ENCODE measurements at regions not wholly inside any gene's neighbourhood (a gene's known extent, or its start where the extent isn't known, plus 50 kb on each side); places are given as distances from the start of the nearest gene placed in this dataset.

DNA sequence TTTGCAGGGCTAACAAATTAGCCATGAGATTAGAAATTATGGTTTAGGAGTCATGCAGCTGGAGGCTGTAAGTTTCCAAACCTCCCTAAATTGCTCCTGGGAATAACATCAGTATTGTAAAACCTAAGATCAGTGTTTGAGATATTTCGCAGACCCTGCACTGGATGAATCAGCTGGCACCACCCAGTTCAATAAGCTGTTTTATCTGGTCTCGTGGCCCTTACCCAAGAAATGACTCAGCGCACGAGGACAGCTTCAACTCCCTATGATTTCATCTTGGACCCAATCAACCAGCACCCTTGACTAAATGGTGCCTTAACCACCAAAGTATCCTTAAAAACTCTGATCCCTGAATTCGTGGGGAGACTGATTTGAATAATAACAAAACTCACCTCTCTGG lies 482.0 kb upstream of the PCDH15 start:
- no peak overlapping the region for H3K27ac ChIP-seq

DNA sequence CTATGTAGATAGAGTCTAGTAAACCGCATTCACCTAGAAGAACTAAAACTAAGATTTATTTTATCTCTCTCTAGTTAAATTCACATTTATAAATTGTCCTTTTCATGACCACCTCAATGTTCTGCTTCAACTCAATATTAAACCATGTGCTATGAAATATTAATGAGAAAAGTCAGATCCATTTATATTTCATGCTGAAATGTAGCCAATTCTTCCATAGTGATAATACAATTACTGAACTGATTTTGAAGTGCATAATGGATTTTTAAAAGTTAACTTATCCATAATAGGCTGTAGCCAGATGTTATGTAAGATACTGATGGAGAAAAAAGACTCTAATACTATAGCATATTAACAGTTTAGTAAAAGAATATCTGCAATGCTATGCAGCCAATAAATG lies 479.7 kb upstream of the PCDH15 start:
- TF ChIP-seq, protein P1, sequence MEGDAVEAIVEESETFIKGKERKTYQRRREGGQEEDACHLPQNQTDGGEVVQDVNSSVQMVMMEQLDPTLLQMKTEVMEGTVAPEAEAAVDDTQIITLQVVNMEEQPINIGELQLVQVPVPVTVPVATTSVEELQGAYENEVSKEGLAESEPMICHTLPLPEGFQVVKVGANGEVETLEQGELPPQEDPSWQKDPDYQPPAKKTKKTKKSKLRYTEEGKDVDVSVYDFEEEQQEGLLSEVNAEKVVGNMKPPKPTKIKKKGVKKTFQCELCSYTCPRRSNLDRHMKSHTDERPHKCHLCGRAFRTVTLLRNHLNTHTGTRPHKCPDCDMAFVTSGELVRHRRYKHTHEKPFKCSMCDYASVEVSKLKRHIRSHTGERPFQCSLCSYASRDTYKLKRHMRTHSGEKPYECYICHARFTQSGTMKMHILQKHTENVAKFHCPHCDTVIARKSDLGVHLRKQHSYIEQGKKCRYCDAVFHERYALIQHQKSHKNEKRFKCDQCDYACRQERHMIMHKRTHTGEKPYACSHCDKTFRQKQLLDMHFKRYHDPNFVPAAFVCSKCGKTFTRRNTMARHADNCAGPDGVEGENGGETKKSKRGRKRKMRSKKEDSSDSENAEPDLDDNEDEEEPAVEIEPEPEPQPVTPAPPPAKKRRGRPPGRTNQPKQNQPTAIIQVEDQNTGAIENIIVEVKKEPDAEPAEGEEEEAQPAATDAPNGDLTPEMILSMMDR (conservative IDR thresholded peaks at IDR 0.05) = no peak
- no peak overlapping the region for H3K27ac ChIP-seq

More for the DNA sequence above, 482.0 kb upstream of the PCDH15 start:
- TF ChIP-seq, protein P1 (conservative IDR thresholded peaks at IDR 0.05) = no peak

DNA sequence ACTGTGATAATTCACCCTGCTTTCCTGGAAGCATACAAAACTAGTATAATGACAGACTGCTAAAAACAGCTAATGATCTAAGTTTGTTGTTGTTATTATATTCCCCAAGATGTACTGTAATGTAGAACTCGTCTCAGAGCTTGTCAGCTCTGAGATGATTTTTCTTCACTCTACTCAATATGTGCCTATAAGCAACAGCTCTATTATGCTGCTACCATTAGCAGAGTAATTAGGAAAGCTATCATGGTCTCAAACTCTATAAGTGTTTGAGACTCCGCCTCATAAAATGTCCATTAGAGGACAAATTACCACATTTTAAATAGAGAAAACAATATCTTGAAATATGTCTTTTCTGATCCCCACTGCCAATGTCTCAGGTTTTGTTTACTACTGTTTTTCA lies 476.5 kb upstream of the PCDH15 start:
- TF ChIP-seq, protein P1 (conservative IDR thresholded peaks at IDR 0.05) = no peak
- H3K27ac ChIP-seq = no peak overlapping the region

DNA sequence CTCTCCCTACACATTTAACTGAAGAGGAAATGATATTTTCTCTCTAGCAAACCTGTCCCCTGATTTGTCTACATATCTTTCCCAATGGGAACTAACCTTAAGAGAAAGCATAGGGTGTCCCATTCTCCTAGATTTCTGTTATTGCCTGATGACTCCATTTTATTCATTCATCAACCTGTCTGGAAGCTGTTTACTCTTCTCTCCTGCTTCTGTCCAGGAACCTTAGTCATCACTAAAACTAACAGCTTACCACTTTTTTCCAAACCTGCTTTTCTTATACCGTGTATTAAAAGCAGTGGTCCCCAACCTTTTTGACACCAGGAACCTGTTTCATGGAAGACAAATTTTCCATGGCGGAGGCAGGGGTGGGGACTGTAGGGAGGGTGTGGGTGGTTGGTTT lies 473.3 kb upstream of the PCDH15 start:
- TF ChIP-seq, protein P1 (conservative IDR thresholded peaks at IDR 0.05) = no peak
- no peak overlapping the region for H3K27ac ChIP-seq

DNA sequence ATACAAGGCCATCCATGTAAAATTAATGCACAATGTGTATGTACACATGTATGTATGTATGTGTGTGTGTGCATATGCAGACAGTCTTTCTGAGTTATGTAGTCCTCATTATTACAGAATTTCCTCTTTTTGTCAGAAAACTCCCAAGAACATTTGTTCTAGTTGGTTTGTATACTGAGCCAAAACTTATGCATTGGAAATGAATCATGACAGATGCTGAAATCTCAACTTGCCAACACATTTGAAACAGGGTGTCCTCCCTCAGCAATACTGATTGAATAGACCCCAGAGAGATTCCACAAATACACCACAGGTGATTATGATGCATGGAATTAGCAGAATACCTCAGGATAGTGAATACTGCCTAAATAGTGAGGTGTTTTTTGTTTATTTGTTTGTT lies 472.9 kb upstream of the PCDH15 start:
- TF ChIP-seq, protein P1 (conservative IDR thresholded peaks at IDR 0.05) = no peak
- no peak overlapping the region for H3K27ac ChIP-seq

DNA sequence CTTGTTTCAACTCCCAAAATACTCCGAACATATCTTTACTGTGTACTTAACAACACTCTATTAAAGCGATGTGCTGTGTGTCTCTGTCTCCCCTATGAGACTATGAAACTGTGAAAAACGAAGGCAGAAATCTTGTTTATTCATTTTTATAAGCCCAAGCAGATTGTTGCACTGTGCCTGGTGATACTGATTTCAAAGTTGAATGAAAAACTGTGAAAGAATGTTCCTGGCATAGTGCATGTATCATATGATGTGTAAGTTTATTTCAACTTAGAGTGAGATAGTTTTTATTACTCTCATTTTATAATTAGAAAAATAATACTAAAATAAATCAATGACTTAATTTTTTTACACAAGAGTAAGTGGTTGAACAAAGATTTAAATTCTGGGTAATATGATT lies 471.9 kb upstream of the PCDH15 start:
- H3K27ac ChIP-seq = no peak overlapping the region
- TF ChIP-seq, protein P1 (conservative IDR thresholded peaks at IDR 0.05) = no peak

DNA sequence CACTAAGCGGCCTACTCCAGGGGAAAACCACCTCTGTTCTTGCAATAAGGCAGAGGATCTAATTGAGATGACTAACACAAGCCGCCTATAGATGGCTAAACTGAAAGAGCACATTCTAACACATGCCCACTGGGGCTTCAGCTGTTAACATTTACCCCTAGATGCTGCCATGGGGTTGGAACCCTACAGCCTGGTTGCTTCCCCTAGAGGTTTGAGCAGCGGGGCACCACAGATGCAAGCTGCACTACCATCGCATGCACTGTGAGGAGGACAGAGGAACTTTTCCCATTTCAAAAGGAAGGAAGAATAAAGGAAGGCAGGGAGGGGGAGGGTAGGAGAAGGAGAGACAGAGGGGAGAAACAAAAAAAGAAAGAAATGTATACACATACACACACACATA lies 465.8 kb upstream of the PCDH15 start:
- H3K27ac ChIP-seq = no peak overlapping the region
- TF ChIP-seq, protein P1 (conservative IDR thresholded peaks at IDR 0.05) = no peak

DNA sequence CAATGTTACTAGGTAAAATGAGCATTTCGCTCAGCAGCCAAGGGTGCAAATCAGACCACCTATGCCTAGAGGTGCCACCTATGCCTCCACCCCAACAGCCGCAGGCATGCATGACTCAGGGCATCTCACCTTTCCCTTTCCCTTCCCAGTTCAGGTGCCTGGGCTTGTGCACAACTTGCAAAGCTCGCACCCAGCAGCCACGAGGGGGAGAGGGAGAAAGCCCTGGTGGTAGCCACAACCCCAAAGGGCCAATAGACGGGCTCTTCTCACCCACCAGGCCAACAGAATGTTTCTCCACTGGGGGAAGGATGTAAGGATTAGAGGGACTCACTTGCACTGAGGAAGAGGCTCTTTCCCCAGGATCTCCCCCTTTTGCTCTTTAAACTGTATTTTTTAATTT lies 462.3 kb upstream of the PCDH15 start:
- H3K27ac ChIP-seq = no peak overlapping the region
- TF ChIP-seq, protein P1 (conservative IDR thresholded peaks at IDR 0.05) = no peak

All from VCaP (cell line).